H1 (cell line): ENCODE measurements at regions not wholly inside any gene's neighbourhood (a gene's known extent, or its start where the extent isn't known, plus 50 kb on each side); places are given as distances from the start of the nearest gene placed in this dataset.
A peak's percentile ranks its signal among the peaks of the same experiment; 100 is the strongest.

Experiments
- ASH2L ChIP-seq: fragments of 200-600, 300-600 bp; sonication (generic); IDR thresholded peaks from one replicate; pipeline ENCODE4 v1.7.1; 2017; ENCODE audit warnings: low read length
- EZH2 ChIP-seq: fragments of 200-600 bp; sonication (generic); IDR thresholded peaks from 2 replicates; pipeline ENCODE4 v1.7.1; 2012; ENCODE audit warnings: low read depth, mild to moderate bottlenecking, moderate library complexity, low read length, inconsistent platforms; ENCODE audit not compliant: severe bottlenecking
- FOSL1 ChIP-seq: IDR thresholded peaks from 2 replicates; pipeline ENCODE4 v1.6.1; 2011; ENCODE audit warnings: mild to moderate bottlenecking, low read depth, low read length, moderate library complexity; ENCODE audit not compliant: insufficient read depth
- POU5F1 ChIP-seq: IDR thresholded peaks from 2 replicates; pipeline ENCODE4 v1.6.1; 2011; ENCODE audit warnings: low read depth, mild to moderate bottlenecking, low read length, moderate library complexity
- RAD21 ChIP-seq, 2 experiments: IDR thresholded peaks in 1 of 2; conservative IDR thresholded peaks in 1 of 2; 2 replicates each; pipeline ENCODE4 v1.6.1; 2011; ENCODE audit warnings: low read depth in 2 of 2, low read length in 2 of 2, improper control_type of control experiment in 1 of 2, inconsistent platforms in 1 of 2, mild to moderate bottlenecking in 1 of 2, moderate library complexity in 1 of 2
- TCF12 ChIP-seq: IDR thresholded peaks from 2 replicates; pipeline ENCODE4 v1.6.1; 2011; ENCODE audit warnings: low read depth, mild to moderate bottlenecking, low read length
- TF ChIP-seq, protein P1 (sequence below): fragments of 300-600 bp; sonication (generic); IDR thresholded peaks from 2 replicates; pipeline ENCODE4 v1.7.1; 2012; ENCODE audit warnings: low read length, moderate library complexity, mild to moderate bottlenecking, inconsistent platforms; ENCODE audit not compliant: insufficient replicate concordance
- TF ChIP-seq, protein P2 (sequence below), 3 experiments: IDR thresholded peaks; 1 replicate in 2 of 3; 2 replicates in 1 of 3; pipeline versions ENCODE4 v1.5.1 to v1.6.1; 2011; ENCODE audit warnings: low read length in 3 of 3, mild to moderate bottlenecking in 3 of 3, inconsistent platforms in 2 of 3, low read depth in 1 of 3, moderate library complexity in 1 of 3; ENCODE audit not compliant: insufficient read depth in 1 of 3; ENCODE audit errors: control extremely low read depth in 1 of 3

DNA sequence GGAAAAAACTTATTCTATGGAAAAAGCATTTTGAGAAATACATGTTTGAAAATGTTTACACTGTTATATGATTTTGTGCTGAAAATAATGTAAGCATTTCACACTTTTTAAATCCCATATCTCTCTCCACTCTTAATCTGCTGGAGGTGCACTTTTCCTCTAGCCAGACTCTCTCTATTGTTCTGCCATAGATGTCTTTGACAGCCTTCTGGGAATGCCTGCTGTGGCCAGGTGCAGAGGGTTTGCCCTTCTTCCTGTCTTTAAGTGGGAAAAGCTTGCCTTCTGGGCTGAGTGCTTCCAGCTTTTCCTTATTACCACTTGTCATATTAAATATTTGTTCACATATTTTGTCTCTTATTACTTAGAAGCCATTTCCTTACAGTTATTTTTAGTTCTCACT is 60.1 kb upstream of the PPM1H start (continued):
- TF ChIP-seq POU5F1 = no peak
- TF ChIP-seq ASH2L = no peak
- no peak for TF ChIP-seq EZH2
- TF ChIP-seq, protein P1, sequence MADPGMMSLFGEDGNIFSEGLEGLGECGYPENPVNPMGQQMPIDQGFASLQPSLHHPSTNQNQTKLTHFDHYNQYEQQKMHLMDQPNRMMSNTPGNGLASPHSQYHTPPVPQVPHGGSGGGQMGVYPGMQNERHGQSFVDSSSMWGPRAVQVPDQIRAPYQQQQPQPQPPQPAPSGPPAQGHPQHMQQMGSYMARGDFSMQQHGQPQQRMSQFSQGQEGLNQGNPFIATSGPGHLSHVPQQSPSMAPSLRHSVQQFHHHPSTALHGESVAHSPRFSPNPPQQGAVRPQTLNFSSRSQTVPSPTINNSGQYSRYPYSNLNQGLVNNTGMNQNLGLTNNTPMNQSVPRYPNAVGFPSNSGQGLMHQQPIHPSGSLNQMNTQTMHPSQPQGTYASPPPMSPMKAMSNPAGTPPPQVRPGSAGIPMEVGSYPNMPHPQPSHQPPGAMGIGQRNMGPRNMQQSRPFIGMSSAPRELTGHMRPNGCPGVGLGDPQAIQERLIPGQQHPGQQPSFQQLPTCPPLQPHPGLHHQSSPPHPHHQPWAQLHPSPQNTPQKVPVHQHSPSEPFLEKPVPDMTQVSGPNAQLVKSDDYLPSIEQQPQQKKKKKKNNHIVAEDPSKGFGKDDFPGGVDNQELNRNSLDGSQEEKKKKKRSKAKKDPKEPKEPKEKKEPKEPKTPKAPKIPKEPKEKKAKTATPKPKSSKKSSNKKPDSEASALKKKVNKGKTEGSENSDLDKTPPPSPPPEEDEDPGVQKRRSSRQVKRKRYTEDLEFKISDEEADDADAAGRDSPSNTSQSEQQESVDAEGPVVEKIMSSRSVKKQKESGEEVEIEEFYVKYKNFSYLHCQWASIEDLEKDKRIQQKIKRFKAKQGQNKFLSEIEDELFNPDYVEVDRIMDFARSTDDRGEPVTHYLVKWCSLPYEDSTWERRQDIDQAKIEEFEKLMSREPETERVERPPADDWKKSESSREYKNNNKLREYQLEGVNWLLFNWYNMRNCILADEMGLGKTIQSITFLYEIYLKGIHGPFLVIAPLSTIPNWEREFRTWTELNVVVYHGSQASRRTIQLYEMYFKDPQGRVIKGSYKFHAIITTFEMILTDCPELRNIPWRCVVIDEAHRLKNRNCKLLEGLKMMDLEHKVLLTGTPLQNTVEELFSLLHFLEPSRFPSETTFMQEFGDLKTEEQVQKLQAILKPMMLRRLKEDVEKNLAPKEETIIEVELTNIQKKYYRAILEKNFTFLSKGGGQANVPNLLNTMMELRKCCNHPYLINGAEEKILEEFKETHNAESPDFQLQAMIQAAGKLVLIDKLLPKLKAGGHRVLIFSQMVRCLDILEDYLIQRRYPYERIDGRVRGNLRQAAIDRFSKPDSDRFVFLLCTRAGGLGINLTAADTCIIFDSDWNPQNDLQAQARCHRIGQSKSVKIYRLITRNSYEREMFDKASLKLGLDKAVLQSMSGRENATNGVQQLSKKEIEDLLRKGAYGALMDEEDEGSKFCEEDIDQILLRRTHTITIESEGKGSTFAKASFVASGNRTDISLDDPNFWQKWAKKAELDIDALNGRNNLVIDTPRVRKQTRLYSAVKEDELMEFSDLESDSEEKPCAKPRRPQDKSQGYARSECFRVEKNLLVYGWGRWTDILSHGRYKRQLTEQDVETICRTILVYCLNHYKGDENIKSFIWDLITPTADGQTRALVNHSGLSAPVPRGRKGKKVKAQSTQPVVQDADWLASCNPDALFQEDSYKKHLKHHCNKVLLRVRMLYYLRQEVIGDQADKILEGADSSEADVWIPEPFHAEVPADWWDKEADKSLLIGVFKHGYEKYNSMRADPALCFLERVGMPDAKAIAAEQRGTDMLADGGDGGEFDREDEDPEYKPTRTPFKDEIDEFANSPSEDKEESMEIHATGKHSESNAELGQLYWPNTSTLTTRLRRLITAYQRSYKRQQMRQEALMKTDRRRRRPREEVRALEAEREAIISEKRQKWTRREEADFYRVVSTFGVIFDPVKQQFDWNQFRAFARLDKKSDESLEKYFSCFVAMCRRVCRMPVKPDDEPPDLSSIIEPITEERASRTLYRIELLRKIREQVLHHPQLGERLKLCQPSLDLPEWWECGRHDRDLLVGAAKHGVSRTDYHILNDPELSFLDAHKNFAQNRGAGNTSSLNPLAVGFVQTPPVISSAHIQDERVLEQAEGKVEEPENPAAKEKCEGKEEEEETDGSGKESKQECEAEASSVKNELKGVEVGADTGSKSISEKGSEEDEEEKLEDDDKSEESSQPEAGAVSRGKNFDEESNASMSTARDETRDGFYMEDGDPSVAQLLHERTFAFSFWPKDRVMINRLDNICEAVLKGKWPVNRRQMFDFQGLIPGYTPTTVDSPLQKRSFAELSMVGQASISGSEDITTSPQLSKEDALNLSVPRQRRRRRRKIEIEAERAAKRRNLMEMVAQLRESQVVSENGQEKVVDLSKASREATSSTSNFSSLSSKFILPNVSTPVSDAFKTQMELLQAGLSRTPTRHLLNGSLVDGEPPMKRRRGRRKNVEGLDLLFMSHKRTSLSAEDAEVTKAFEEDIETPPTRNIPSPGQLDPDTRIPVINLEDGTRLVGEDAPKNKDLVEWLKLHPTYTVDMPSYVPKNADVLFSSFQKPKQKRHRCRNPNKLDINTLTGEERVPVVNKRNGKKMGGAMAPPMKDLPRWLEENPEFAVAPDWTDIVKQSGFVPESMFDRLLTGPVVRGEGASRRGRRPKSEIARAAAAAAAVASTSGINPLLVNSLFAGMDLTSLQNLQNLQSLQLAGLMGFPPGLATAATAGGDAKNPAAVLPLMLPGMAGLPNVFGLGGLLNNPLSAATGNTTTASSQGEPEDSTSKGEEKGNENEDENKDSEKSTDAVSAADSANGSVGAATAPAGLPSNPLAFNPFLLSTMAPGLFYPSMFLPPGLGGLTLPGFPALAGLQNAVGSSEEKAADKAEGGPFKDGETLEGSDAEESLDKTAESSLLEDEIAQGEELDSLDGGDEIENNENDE = no peak
- peak; percentile 36 to 55; a peak in 3 of 4 replicates for TF ChIP-seq RAD21 (IDR thresholded peaks at IDR 0.05 in 1 of 2, conservative IDR thresholded peaks at IDR 0.05 in 1 of 2; ENCODE audit: low read depth in 2 of 2, low read length in 2 of 2)
- no peak for TF ChIP-seq FOSL1
- peak; percentile 97 for TF ChIP-seq TCF12
- TF ChIP-seq, protein P2, sequence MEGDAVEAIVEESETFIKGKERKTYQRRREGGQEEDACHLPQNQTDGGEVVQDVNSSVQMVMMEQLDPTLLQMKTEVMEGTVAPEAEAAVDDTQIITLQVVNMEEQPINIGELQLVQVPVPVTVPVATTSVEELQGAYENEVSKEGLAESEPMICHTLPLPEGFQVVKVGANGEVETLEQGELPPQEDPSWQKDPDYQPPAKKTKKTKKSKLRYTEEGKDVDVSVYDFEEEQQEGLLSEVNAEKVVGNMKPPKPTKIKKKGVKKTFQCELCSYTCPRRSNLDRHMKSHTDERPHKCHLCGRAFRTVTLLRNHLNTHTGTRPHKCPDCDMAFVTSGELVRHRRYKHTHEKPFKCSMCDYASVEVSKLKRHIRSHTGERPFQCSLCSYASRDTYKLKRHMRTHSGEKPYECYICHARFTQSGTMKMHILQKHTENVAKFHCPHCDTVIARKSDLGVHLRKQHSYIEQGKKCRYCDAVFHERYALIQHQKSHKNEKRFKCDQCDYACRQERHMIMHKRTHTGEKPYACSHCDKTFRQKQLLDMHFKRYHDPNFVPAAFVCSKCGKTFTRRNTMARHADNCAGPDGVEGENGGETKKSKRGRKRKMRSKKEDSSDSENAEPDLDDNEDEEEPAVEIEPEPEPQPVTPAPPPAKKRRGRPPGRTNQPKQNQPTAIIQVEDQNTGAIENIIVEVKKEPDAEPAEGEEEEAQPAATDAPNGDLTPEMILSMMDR (IDR thresholded peaks at IDR 0.05; ENCODE audit: control extremely low read depth in 1 of 3, insufficient read depth in 1 of 3, low read depth in 1 of 3, low read length in 3 of 3) = peak in 2 of 3 experiments; percentile 14 to 37; a peak in 1 of 4 replicates
